WTC11 (cell line): ENCODE measurements at regions not wholly inside any gene's neighbourhood (a gene's known extent, or its start where the extent isn't known, plus 50 kb on each side); places are given as distances from the start of the nearest gene placed in this dataset.

Experiments used
- ATAC-seq: fragments of 200-7000 bp; cut with Tn5 transposase; 2 replicates; pipeline ENCODE4 v1.10.0; 2021; ENCODE audit warnings: mild to moderate bottlenecking, moderate library complexity
- CTCF ChIA-PET: fragments of 300-600 bp; sonication (Branson Sonifier 250); formaldehyde crosslinking; loops from one replicate; lab custom pipeline; 2021; ENCODE audit warnings: antibody characterized with exemption; lab: Charles Lee
- POLR2A ChIA-PET: fragments of 350-600 bp; sonication (Branson Sonifier 250); formaldehyde crosslinking; loops from one replicate; lab custom pipeline; 2021; ENCODE audit warnings: antibody characterized with exemption; lab: Charles Lee
- DNase-seq: peaks from one replicate; pipeline ENCODE4 v3.0.0; 2021; ENCODE audit warnings: low spot score
- H3K27ac Mint-ChIP-seq: 2 replicates; pipeline ENCODE4 v1.8.0; 2021; ENCODE audit warnings: mixed read lengths
- H3K27me3 Mint-ChIP-seq: 2 replicates; pipeline ENCODE4 v1.8.0; 2021; ENCODE audit warnings: low read depth, mild to moderate bottlenecking, moderate library complexity, mixed read lengths
- H3K36me3 Mint-ChIP-seq: 2 replicates; pipeline ENCODE4 v1.8.0; 2021; ENCODE audit warnings: mixed read lengths
- H3K4me1 Mint-ChIP-seq: 2 replicates; pipeline ENCODE4 v1.8.0; 2022; ENCODE audit warnings: mixed read lengths
- H3K4me3 Mint-ChIP-seq: 2 replicates; pipeline ENCODE4 v1.8.0; 2021; ENCODE audit warnings: mild to moderate bottlenecking, moderate library complexity, mixed read lengths
- H3K9me3 Mint-ChIP-seq: 2 replicates; pipeline ENCODE4 v1.8.0; 2021; ENCODE audit warnings: mixed read lengths
- AFF4 ChIP-seq: sonication (generic); formaldehyde crosslinking; IDR thresholded peaks from 2 replicates; pipeline ENCODE4 v1.8.1; 2023; ENCODE audit warnings: mild to moderate bottlenecking, missing genetic modification reagents, borderline replicate concordance
- ATF1 ChIP-seq: sonication (generic); formaldehyde crosslinking; IDR thresholded peaks from 2 replicates; pipeline ENCODE4 v1.8.1; 2023; ENCODE audit warnings: mild to moderate bottlenecking, moderate library complexity, missing genetic modification reagents
- ATF6 ChIP-seq: sonication (generic); formaldehyde crosslinking; IDR thresholded peaks from 2 replicates; pipeline ENCODE4 v1.8.1; 2023; ENCODE audit warnings: mild to moderate bottlenecking, missing genetic modification reagents
- CDX4 ChIP-seq: fragments of 250-450 bp; sonication (Bioruptor Pico); IDR thresholded peaks from 2 replicates; pipeline ENCODE4 v1.9.0; 2021; ENCODE audit warnings: moderate library complexity, mild to moderate bottlenecking, inconsistent platforms, borderline replicate concordance
- ERG ChIP-seq: fragments of 250-450 bp; sonication (Bioruptor Pico); IDR thresholded peaks from 2 replicates; pipeline ENCODE4 v1.8.0; 2021; ENCODE audit warnings: mild to moderate bottlenecking
- ETV6 ChIP-seq: sonication (generic); formaldehyde crosslinking; IDR thresholded peaks from 2 replicates; pipeline ENCODE4 v1.8.1; 2022; ENCODE audit warnings: mild to moderate bottlenecking, missing genetic modification reagents
- FOXJ3 ChIP-seq: sonication (generic); formaldehyde crosslinking; IDR thresholded peaks from 2 replicates; pipeline ENCODE4 v1.9.0; 2021; ENCODE audit warnings: missing genetic modification reagents, mild to moderate bottlenecking, borderline replicate concordance
- JAZF1 ChIP-seq: fragments of 250-450 bp; sonication (Bioruptor Pico); IDR thresholded peaks from 2 replicates; pipeline ENCODE4 v1.9.0; 2021; ENCODE audit warnings: moderate library complexity, mild to moderate bottlenecking, inconsistent platforms
- MYBL2 ChIP-seq: sonication (generic); formaldehyde crosslinking; IDR thresholded peaks from 2 replicates; pipeline ENCODE4 v1.8.1; 2023; ENCODE audit warnings: mild to moderate bottlenecking, moderate library complexity, missing genetic modification reagents
- NR1H2 ChIP-seq: sonication (generic); formaldehyde crosslinking; IDR thresholded peaks from 2 replicates; pipeline ENCODE4 v1.9.0; 2021; ENCODE audit warnings: mild to moderate bottlenecking, moderate library complexity, missing genetic modification reagents
- NR3C1 ChIP-seq: sonication (generic); formaldehyde crosslinking; conservative IDR thresholded peaks from 2 replicates; pipeline ENCODE4 v1.8.1; 2023; ENCODE audit warnings: low read depth, mild to moderate bottlenecking, missing genetic modification reagents
- PREB ChIP-seq: sonication (generic); formaldehyde crosslinking; IDR thresholded peaks from 2 replicates; pipeline ENCODE4 v1.8.1; 2022; ENCODE audit warnings: mild to moderate bottlenecking, missing genetic modification reagents, moderate library complexity, borderline replicate concordance
- SMAD4 ChIP-seq: sonication (generic); formaldehyde crosslinking; IDR thresholded peaks from 2 replicates; pipeline ENCODE4 v1.8.0; 2022; ENCODE audit warnings: mild to moderate bottlenecking, missing genetic modification reagents
- SOX15 ChIP-seq: fragments of 250-450 bp; sonication (Bioruptor Pico); IDR thresholded peaks from 2 replicates; pipeline ENCODE4 v1.9.0; 2021; ENCODE audit warnings: mild to moderate bottlenecking
- USF1 ChIP-seq: sonication (generic); formaldehyde crosslinking; IDR thresholded peaks from 2 replicates; pipeline ENCODE4 v1.8.0; 2022; ENCODE audit warnings: mild to moderate bottlenecking, missing genetic modification reagents
- ZBTB43 ChIP-seq: sonication (generic); formaldehyde crosslinking; IDR thresholded peaks from 2 replicates; pipeline ENCODE4 v1.8.1; 2023; ENCODE audit warnings: mild to moderate bottlenecking, missing genetic modification reagents
- ZNF281 ChIP-seq: sonication (generic); formaldehyde crosslinking; IDR thresholded peaks from 2 replicates; pipeline ENCODE4 v1.8.0; 2023; ENCODE audit warnings: mild to moderate bottlenecking, missing genetic modification reagents
- ZNF317 ChIP-seq: sonication (generic); formaldehyde crosslinking; IDR thresholded peaks from 2 replicates; pipeline ENCODE4 v1.8.1; 2023; ENCODE audit warnings: low read depth, mild to moderate bottlenecking, moderate library complexity, missing genetic modification reagents, borderline replicate concordance
- ZNF396 ChIP-seq: fragments of 250-450 bp; sonication (Bioruptor Pico); IDR thresholded peaks from 2 replicates; pipeline ENCODE4 v1.8.0; 2021; ENCODE audit warnings: mild to moderate bottlenecking, moderate library complexity, borderline replicate concordance
- ZNF416 ChIP-seq: fragments of 250-450 bp; sonication (Bioruptor Pico); IDR thresholded peaks from 2 replicates; pipeline ENCODE4 v1.9.0; 2021; ENCODE audit warnings: mild to moderate bottlenecking, inconsistent platforms
- ZNF425 ChIP-seq: fragments of 250-450 bp; sonication (Bioruptor Pico); conservative IDR thresholded peaks from 2 replicates; pipeline ENCODE4 v1.9.0; 2021; ENCODE audit warnings: mild to moderate bottlenecking

- TF ChIP-seq PREB (CRISPR knock-in tag) (no peak), NR3C1 (CRISPR knock-in tag) (no peak), AFF4 (CRISPR knock-in tag) (no peak), ZBTB43 (CRISPR knock-in tag) (no peak), ATF6 (CRISPR knock-in tag) (no peak), ZNF317 (no peak), ERG (CRISPR knock-in tag) (no peak), ATF1 (CRISPR knock-in tag) (no peak)
- TF ChIP-seq, all 79 proteins: peak for 0
These were observed 83.9 kb upstream of the NWD2 start (continued) for GRCh38 chr4:37160653-37161052.

GRCh38 chr4:37165844-37166243, 78.7 kb upstream of the NWD2 start:
- no peaks in the 10 kb centered on the region for H3K36me3 Mint-ChIP-seq
- H3K27me3 Mint-ChIP-seq: no peaks in the 10 kb centered on the region
- H3K4me3 Mint-ChIP-seq: no peak overlapping the region
- H3K4me1 Mint-ChIP-seq: no peaks in the 10 kb centered on the region
- H3K9me3 Mint-ChIP-seq: no peaks in the 10 kb centered on the region
- H3K27ac Mint-ChIP-seq: no peak overlapping the region
- DNase-seq (no peak), ATAC-seq (no peak)
- CTCF ChIA-PET: interaction anchor here (2.9 kb wide), 1 partner anchor 22 kb away, joined by 8 read pairs; no protein-coding TSS in a partner anchor
- POLR2A ChIA-PET: no interaction called here
- no peak for TF ChIP-seq MYBL2
- no peak for TF ChIP-seq CDX4 (CRISPR knock-in tag)
- no peak for TF ChIP-seq ZNF416 (CRISPR knock-in tag)
- no peak for TF ChIP-seq ZNF396 (CRISPR knock-in tag)
- no peak for TF ChIP-seq USF1 (CRISPR knock-in tag)
- TF ChIP-seq SOX15: no peak
- no peak for TF ChIP-seq ZNF281 (CRISPR knock-in tag)
- TF ChIP-seq ETV6 (CRISPR knock-in tag): no peak
- TF ChIP-seq SMAD4 (CRISPR knock-in tag): no peak
- no peak for TF ChIP-seq JAZF1 (CRISPR knock-in tag)
- no peak for TF ChIP-seq FOXJ3
- no peak for TF ChIP-seq NR1H2 (CRISPR knock-in tag)
- TF ChIP-seq ZNF425 (CRISPR knock-in tag): no peak
